HepG2 (cell line): ENCODE measurements at regions not wholly inside any gene's neighbourhood (a gene's known extent, or its start where the extent isn't known, plus 50 kb on each side); places are given as distances from the start of the nearest gene placed in this dataset.

ENCODE experiments used
- ATAC-seq: fragments of 200-7000 bp; cut with Tn5 transposase; 3 replicates; pipeline ENCODE4 v1.9.1; 2020; ENCODE audit warnings: mild to moderate bottlenecking, moderate library complexity
- BruUV-seq: library from RNA; stranded (reverse); fragments of 400-500 nt; replicated peaks from 2 replicates; lab custom pipeline; 2021; lab: Mats Ljungman, UMichigan
- CTCF ChIA-PET: fragments of 300-600 bp; formaldehyde crosslinking; extraction: SDS; loops from one replicate; lab custom pipeline; 2021; ENCODE audit warnings: low total read pairs, inconsistent platforms, low intra/inter-chr PET ratio; lab: Yijun Ruan, JAX
- POLR2A ChIA-PET: fragments of 350-600 bp; sonication (Branson Sonifier 250); formaldehyde crosslinking; loops from one replicate; lab custom pipeline; 2020; ENCODE audit warnings: antibody characterized with exemption, inconsistent platforms; lab: Yijun Ruan, JAX
- DNase-seq: peaks from one replicate; pipeline ENCODE4 v3.0.0-alpha.2; 2015; ENCODE audit warnings: low spot score
- FAIRE-seq: peaks from 3 replicates; lab custom pipeline; 2011; peaks lifted over from hg19 to GRCh38; lab: Jason Lieb, UNC
- H2AFZ ChIP-seq: one replicate; pipeline ENCODE4 v1.6.1; 2011; ENCODE audit warnings: low read length, inconsistent platforms
- H3K27ac ChIP-seq: fragments of 300-600 bp; 3 replicates; pipeline ENCODE4 v1.8.0; 2011; ENCODE audit warnings: mixed run types, mild to moderate bottlenecking, mixed read lengths, low read length, inconsistent platforms; ENCODE audit not compliant: insufficient read depth; ENCODE audit errors: extremely low read length
- H3K27me3 ChIP-seq, 2 experiments: fragments of 200-600 bp in 1 of 2; 2 replicates in 1 of 2; 3 replicates in 1 of 2; pipeline versions ENCODE4 v1.6.0 to v1.8.0; 2011; ENCODE audit warnings: low read length in 2 of 2, mild to moderate bottlenecking in 2 of 2, moderate library complexity in 2 of 2, inconsistent platforms in 1 of 2; ENCODE audit not compliant: insufficient read depth in 2 of 2, control insufficient read depth in 1 of 2
- H3K36me3 ChIP-seq, 2 experiments: fragments of 200-600 bp in 1 of 2; replicated peaks in 1 of 2; 2 replicates in 1 of 2; 3 replicates in 1 of 2; pipeline versions ENCODE4 v1.5.1 to v1.8.0; 2011; ENCODE audit warnings: low read length in 2 of 2, inconsistent platforms in 1 of 2; ENCODE audit not compliant: insufficient read depth in 2 of 2, control insufficient read depth in 1 of 2
- H3K4me1 ChIP-seq: 2 replicates; pipeline ENCODE4 v1.5.1; 2012; ENCODE audit warnings: low read length, inconsistent platforms; ENCODE audit not compliant: insufficient read depth
- H3K4me2 ChIP-seq: 2 replicates; pipeline ENCODE4 v1.6.0; 2011; ENCODE audit warnings: low read depth, low read length, inconsistent platforms
- H3K4me3 ChIP-seq, 3 experiments: fragments of 200-600 bp in 1 of 3; sonication (generic), shearing (Covaris generic) in 1 of 3; replicated peaks in 1 of 3; 2 replicates each; pipeline ENCODE4 v1.5.1; 2011 to 2016; ENCODE audit warnings: low read length in 3 of 3, inconsistent platforms in 2 of 3, low read depth in 2 of 3, mild to moderate bottlenecking in 2 of 3, control low read depth in 1 of 3, mixed read lengths in 1 of 3; ENCODE audit not compliant: insufficient read depth in 1 of 3
- H3K79me2 ChIP-seq: one replicate; pipeline ENCODE4 v1.6.1; 2011; ENCODE audit warnings: low read length, inconsistent platforms; ENCODE audit not compliant: insufficient read depth
- H3K9ac ChIP-seq: 2 replicates; pipeline ENCODE4 v1.6.0; 2011; ENCODE audit warnings: mild to moderate bottlenecking, low read depth, low read length, inconsistent platforms; ENCODE audit not compliant: insufficient read depth
- H3K9me3 ChIP-seq: 2 replicates; pipeline ENCODE4 v1.5.1; 2012; ENCODE audit warnings: mild to moderate bottlenecking, low read length
- H4K20me1 ChIP-seq: 2 replicates; pipeline ENCODE4 v1.6.0; 2011; ENCODE audit warnings: inconsistent platforms, mild to moderate bottlenecking, low read length, moderate library complexity; ENCODE audit not compliant: insufficient read depth
- CREB3 ChIP-seq: sonication (generic); formaldehyde crosslinking; IDR thresholded peaks from 2 replicates; pipeline ENCODE4 v1.5.0; 2020; ENCODE audit warnings: missing genetic modification reagents
- GLMP ChIP-seq: sonication (generic); formaldehyde crosslinking; IDR thresholded peaks from 2 replicates; pipeline ENCODE4 v1.9.0; 2021; ENCODE audit warnings: missing genetic modification reagents, mild to moderate bottlenecking, borderline replicate concordance
- RARG ChIP-seq: sonication (generic); formaldehyde crosslinking; IDR thresholded peaks from 2 replicates; pipeline ENCODE4 v1.4.0; 2020; ENCODE audit warnings: low read depth, mild to moderate bottlenecking, missing genetic modification reagents
- REST ChIP-seq, 2 experiments: IDR thresholded peaks; 2 replicates each; pipeline ENCODE4 v1.6.1; 2011 to 2012; ENCODE audit warnings: low read length in 2 of 2, borderline replicate concordance in 1 of 2, low read depth in 1 of 2, mild to moderate bottlenecking in 1 of 2, moderate library complexity in 1 of 2
- ZHX2 ChIP-seq, 2 experiments: sonication (generic) in 1 of 2; formaldehyde crosslinking in 1 of 2; IDR thresholded peaks; 2 replicates each; pipeline versions ENCODE4 v1.6.1 to v1.9.0; 2014 to 2022; ENCODE audit warnings: antibody characterized with exemption in 1 of 2, borderline replicate concordance in 1 of 2, inconsistent platforms in 1 of 2, low read depth in 1 of 2, missing genetic modification reagents in 1 of 2
- ZNF124 ChIP-seq: sonication (generic); formaldehyde crosslinking; IDR thresholded peaks from 2 replicates; pipeline ENCODE4 v1.4.0; 2020; ENCODE audit warnings: missing genetic modification reagents
- ZNF282 ChIP-seq: fragments of 450-650 bp; IDR thresholded peaks from 2 replicates; pipeline ENCODE4 v1.6.1; 2018; ENCODE audit not compliant: partially characterized antibody
- ZNF33A ChIP-seq: sonication (generic); formaldehyde crosslinking; IDR thresholded peaks from 2 replicates; pipeline ENCODE4 v1.5.1; 2020; ENCODE audit warnings: missing genetic modification reagents, mild to moderate bottlenecking, moderate library complexity, borderline replicate concordance
- ZNF556 ChIP-seq: sonication (generic); formaldehyde crosslinking; IDR thresholded peaks from 2 replicates; pipeline ENCODE4 v1.4.0; 2020; ENCODE audit warnings: mild to moderate bottlenecking, missing genetic modification reagents, borderline replicate concordance
- ZNF605 ChIP-seq: sonication (generic); formaldehyde crosslinking; IDR thresholded peaks from 2 replicates; pipeline ENCODE4 v1.8.0; 2022; ENCODE audit warnings: mild to moderate bottlenecking, missing genetic modification reagents
- WGBS: methylation state at CpG from one replicate; pipeline ENCODE4 v1.1.6; 2017; ENCODE audit warnings: low lambda C conversion rate; 5-methylcytosine and 5-hydroxymethylcytosine counted together
- in situ Hi-C: cut with HindIII; loops from 2 replicates; pipeline ENCODE4 v1.10.0; 2017; ENCODE audit warnings: low pct_unique_long_range_greater_than_20kb; ENCODE audit not compliant: extremely low pct_ligation_motif_present
- intact Hi-C: fragments of 100-400 bp; cut with micrococcal nuclease; formaldehyde crosslinking; loops from one replicate; pipeline ENCODE4 v1.10.0; 2022; ENCODE audit not compliant: unreplicated experiment

- no peak for TF ChIP-seq GLMP (CRISPR knock-in tag)
- no peak for TF ChIP-seq REST (IDR thresholded peaks at IDR 0.05; ENCODE audit: borderline replicate concordance in 1 of 2, low read depth in 1 of 2, low read length in 2 of 2)
- TF ChIP-seq ZNF282, result no peak
- no peak for TF ChIP-seq ZNF33A (CRISPR knock-in tag)
- TF ChIP-seq CREB3, result no peak
- TF ChIP-seq ZNF556 (CRISPR knock-in tag), result no peak
Observed at GRCh38 chr2:106307860-106308259, 113.8 kb upstream of the UXS1 start (continued).

GRCh38 chr2:106306387-106306786, 112.3 kb upstream of the UXS1 start:
- CTCF ChIA-PET, result no interaction called here
- TF ChIP-seq ZHX2 (IDR thresholded peaks at IDR 0.05; ENCODE audit: low read depth), result no peak
- TF ChIP-seq ZHX2 (CRISPR knock-in tag; IDR thresholded peaks at IDR 0.05; ENCODE audit: borderline replicate concordance), result no peak
- TF ChIP-seq ZNF124 (CRISPR knock-in tag), result no peak
- TF ChIP-seq RARG (CRISPR knock-in tag), result no peak
- no peak for TF ChIP-seq ZNF605
- ATAC-seq, result no peak
- DNase-seq, result no peak
- Histone ChIP-seq H3K4me3 (no peak overlapping the region), H3K4me2 (no peak overlapping the region), H2AFZ (no peak overlapping the region), H3K4me1 (peaks cover 15% of the 10 kb centered on the region), H3K36me3 (no peaks in the 10 kb centered on the region), H3K27me3 (no peaks in the 10 kb centered on the region), H3K9me3 (no peaks in the 10 kb centered on the region), H3K79me2 (no peaks in the 10 kb centered on the region), H3K9ac (no peak overlapping the region), H4K20me1 (no peaks in the 10 kb centered on the region), H3K27ac (no peak overlapping the region)
- WGBS, result 67% methylated on average over 3 of the region's 3 CpGs
- no TSS peak for BruUV-seq
- intact Hi-C loops (no loop called here), in situ Hi-C loops (no loop called here)
- FAIRE-seq, result no peak
- POLR2A ChIA-PET, result no interaction called here
